ENCODE measurements at regions not wholly inside any gene's neighbourhood (a gene's known extent, or its start where the extent isn't known, plus 50 kb on each side); places are given as distances from the start of the nearest gene placed in this dataset.
"Not testable (repeated sequence)": the region's sequence is repeated elsewhere in the genome, so short reads cannot be mapped to it uniquely, and the experiment has no call there.

- no peak for DNase-seq
These were observed 551.1 kb upstream of the LRFN5 start for GRCh38 chr14:41055589-41055988.

DNA sequence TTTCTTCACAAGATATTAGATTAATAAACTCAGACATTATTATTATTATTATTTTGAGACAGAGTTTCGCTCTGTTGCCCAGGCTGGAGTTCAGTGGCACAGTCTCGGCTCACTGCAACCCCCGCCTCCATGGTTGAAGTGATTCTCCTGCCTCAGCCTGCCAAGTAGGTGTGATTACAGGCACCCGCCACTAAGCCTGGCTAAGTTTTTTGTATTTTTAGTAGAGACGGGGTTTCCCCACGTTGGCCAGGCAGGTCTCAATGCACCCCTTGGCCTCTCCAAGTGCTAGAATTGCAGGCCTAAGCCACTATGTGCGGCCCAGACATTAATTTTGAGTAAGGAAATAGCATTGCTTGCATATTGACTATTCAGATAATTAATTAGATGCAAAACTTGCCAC is 554.9 kb upstream of the LRFN5 start:
- DNase-seq: no peak

- no peak for DNase-seq
These were observed 558.9 kb upstream of the LRFN5 start for GRCh38 chr14:41047763-41048162.

GRCh38 chr14:41037388-41037787 is 569.3 kb upstream of the LRFN5 start:
- no peak for DNase-seq

DNA sequence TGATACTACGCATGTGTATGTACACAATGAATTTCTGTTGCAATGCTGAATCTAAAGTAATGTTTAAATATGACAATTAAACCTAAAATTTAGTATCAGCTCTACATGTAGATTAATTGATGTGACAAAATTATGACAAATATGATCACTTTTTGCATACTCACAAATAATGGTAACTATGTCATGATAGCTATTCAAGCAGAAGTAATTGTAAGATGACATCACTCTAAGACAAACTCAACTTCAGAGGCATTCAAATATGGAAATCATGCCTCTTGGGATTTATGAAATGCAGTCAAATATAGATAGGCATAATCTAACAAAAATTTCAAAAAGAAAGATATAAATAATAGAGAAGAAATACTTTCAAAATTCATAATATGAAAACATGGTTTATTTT is 571.7 kb upstream of the LRFN5 start:
- no peak for DNase-seq

- DNase-seq: no peak
These were observed 583.7 kb upstream of the LRFN5 start for GRCh38 chr14:41022932-41023331.

GRCh38 chr14:41016213-41016612 is 590.5 kb upstream of the LRFN5 start:
- no peak for DNase-seq

DNA sequence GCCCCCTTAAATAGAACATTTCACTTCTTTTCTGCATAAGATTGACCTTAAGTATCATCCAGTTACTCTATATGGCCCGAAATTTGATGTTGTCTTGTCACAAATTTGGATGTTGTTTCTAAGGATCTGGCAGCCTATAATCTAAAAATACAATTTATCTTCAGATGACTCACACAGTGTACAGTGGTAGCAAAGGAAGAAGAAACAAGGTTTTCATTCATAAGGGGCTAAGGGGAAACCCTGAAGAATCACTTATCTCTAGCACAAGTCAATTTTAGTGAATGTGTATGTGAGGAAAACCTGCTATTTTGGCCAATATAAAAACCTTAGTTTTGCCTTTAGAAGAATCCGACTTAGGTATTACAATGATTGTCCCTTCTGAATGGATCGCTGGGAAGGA is 606.3 kb upstream of the LRFN5 start:
- no peak for DNase-seq

- no peak for DNase-seq
These were observed 617.4 kb upstream of the LRFN5 start for GRCh38 chr14:40989260-40989659.

GRCh38 chr14:40987481-40987880 is 619.2 kb upstream of the LRFN5 start:
- no peak for DNase-seq

DNA sequence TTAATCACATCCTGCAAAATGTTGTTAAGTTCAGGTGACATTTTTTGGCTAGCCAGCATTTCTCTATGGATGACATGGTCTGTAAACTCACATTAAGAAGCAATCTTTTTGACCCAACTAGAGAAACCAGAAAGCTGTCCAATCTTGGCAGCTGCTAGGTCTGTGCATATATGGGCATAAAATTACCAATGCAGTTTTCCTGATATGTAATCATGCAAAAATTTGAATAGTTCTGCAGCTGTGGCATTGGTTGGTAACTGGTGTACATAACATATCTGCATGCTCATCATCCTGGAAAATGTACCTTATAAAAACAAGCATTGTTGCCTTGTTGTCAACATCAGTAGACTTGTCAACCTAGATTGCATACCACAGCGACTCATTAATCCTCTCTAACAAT is 620.0 kb upstream of the LRFN5 start:
- DNase-seq: no peak

DNA sequence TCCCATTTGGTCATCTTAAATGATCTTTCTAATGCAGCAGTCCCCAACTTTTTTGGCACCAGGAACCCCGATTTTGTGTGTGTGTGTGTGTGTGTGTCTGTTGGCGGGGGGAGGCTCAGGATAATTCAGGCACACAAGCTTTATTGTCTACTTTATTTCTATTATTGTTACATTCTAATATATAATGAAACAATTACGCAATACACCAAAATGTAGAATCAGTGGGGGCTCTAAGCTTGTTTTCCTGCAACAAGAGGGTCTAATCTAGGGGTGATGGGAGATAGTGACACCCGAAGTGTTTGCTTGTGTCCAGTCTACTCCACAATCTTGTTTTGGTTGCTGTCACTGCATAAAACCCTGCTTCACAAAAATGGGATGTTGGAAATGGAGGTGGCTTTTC is 621.1 kb upstream of the LRFN5 start:
- no peak for DNase-seq

- DNase-seq: no peak
These were observed 623.1 kb upstream of the LRFN5 start for GRCh38 chr14:40983604-40984003.

- no peak for DNase-seq
These were observed 625.4 kb upstream of the LRFN5 start for GRCh38 chr14:40981247-40981646.

DNA sequence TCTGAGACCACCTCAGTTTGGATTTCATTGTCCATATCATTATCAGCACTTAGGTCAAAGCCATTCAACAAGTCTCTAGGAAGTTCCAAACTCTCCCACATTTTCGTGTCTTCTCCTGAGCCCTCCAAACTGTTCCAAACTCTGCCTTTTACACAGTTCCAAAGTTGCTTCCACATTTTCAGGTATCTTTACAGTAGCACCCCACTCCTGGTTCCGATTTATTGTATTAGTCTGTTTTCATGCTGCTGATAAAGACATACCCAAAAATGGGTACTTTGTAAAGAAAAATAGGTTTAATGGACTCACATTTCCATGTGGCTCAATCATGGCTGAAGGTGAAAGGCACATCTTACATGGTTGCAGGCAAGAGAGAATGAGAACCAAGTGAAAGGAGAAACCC is 646.4 kb upstream of the LRFN5 start:
- DNase-seq: not testable (repeated sequence)

DNA sequence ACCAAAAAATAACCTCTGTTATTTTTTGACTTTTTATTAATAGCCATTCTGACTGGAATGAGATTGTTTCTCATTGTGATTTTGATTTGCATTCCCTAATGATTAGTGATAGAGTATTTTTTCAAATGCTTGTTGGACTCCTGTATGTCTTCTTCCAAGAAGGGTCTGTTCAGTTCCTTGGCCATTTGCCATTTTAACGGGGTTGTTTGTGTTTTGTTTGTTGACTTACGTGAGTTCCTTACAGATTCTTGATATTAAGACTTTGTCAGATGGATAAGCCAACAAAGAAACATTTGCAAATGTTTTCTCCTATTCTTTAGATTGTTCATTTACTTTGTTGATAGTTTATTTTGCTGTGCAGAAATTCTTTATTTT is 651.6 kb upstream of the LRFN5 start:
- DNase-seq: no peak

DNA sequence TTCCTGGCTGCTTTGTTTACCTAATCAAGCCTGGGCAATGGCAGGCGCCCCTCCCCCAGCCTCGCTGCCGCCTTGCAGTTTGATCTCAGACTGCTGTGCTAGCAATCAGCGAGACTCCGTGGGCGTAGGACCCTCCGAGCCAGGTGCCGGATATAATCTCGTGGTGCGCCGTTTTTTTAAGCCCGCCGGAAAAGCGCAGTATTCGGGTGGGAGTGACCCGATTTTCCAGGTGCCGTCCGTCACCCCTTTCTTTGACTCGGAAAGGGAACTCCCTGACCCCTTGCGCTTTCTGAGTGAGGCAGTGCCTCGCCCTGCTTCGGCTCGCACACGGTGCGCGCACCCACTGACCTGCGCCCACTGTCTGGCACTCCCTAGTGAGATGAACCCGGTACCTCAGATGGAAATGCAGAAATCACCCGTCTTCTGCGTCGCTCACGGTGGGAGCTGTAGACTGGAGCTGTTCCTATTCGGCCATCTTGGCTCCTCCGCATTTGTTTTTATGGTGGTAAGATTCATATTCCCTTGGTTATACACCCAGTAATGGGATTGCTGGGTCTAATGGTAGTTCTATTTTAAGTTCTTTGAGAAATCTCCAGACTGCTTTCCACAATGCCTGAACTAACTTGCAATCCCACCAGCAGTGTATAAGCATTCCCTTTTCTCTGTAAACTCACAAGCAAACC is 652.1 kb upstream of the LRFN5 start:
- not testable (repeated sequence) for DNase-seq

DNA sequence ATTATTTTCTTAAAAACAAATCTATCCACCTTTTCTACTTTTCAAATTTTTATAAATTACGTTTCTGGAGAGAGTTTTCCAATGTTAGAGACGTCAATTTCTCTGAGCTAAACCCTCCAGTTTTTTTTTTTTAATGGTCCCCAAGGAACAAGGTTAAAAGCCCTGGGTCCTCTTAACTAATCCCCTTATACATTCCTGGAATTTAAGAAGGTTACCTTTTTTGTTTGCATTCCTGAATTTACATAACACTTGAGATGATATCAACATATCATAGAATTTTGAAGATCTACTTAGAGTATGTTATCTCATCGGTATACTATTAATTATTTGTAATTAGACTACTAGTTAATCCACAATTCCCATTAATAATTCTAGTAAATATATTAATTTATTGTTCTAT is 662.2 kb upstream of the LRFN5 start:
- no peak for DNase-seq

DNA sequence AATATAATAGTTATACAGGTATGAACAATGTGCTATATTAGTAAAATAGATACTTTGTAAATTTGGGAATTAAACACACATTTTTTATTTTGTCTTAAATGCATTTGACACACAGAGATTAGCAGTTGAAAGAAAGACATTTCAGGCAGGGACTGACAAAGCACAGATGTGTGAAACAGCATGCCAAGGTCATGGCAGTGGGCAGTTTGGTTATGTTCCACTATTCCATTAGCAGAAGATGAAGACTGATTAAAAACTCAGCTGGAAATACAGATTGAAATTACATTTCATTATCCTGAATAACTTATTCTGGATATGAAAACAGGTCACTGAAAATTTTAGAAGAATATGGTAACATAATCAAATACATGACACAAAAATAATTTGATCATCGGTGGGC is 669.8 kb upstream of the LRFN5 start:
- DNase-seq: no peak

DNA sequence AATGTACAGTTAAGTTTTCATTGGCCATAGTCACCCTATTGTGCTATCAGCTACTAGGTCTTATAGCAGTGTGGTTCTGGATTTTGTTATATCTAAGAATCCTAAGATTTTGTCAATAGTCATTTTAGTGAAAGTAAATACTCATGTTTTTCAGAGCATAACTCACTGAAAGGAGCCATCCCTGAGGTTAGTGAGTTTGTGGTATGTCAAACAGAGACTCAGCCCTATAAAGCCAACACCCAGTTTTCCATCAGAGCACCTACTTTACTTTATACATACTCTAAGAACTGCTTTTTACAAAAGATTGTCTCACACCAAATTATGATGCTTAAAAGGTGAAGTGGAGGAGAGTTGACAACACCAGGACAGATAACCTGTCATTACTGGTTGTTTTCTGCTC is 686.3 kb upstream of the LRFN5 start:
- no peak for DNase-seq

DNA sequence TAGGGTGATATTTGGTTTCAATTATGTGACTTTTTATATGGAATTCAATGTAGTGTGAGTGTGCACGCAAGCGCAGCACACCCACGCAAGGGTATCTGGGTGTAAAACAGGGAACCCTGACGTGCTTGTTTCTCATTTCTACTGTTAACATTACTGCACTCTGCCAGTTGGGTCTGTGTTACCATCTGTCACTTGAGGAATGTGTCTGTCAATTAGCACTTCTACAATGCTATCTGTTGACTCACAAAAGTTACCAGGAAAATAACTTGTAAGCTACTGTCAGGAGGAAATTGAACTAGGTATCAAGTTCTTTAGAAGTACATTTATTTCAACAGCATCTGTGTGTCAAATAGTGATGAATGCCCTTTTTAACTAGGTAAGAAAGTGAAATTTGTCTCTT is 695.5 kb upstream of the LRFN5 start:
- DNase-seq: no peak

DNA sequence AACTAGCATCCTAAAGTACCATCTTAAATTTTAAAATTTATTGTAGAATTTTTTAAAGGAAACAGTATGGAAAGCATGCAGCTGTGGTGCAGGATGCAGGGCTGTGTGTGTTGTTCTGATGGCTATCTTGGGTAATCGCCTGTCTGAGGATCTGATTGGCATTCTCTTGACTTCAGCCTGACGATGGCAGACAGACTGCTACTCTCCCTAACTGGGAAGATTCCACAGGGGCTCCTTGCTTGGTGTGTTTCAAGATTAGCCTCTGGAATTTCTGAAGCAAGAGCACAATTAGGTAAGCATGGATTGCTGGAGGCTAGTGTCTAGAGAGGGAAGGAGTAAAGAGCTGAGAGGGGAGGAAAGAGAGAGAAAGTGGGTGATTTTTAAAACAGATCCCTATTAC is 696.8 kb upstream of the LRFN5 start:
- DNase-seq: no peak

DNA sequence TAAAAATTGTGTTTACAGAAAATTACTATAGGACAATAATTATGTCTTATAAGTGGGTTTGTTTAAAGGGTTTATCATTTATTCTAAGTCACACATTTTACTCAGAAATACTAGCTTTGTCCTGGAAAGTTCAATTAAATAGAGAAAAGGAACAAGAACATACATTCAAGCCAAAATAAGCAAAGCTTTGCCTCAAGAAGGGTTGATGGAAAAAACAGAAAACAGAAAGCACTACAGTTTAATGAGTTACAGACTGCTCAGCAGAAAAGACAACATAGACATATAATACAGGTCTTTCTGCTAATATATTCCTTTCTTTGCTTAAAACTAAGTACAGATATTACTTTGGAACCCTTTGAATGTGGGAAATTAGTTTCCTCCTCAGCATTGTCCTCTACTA is 703.0 kb upstream of the LRFN5 start:
- no peak for DNase-seq

GRCh38 chr14:40899435-40899834 is 707.2 kb upstream of the LRFN5 start:
- no peak for DNase-seq

- DNase-seq: no peak
These were observed 711.8 kb upstream of the LRFN5 start for GRCh38 chr14:40894846-40895245.

DNA sequence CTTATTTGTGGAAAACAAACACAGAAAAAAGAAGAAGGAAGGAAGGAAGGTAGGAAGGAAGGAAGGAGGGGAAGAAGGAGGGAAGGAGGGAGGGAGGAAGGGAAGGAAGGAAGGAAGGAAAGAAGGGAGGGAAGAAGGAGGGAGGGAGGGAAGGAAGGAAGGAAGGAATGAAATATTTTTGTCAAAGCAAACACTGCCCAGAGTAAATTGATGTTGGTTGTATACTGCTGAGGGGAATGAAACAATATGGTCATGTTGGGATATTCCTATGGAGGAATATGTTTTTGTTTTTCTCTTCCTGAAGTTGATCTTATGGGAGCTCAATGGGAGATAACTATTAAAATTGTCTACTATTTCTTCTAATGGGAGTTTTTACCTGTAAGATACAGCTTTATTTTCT is 717.5 kb upstream of the LRFN5 start:
- no peak for DNase-seq

Measured in suppressor macrophage treated with lipopolysaccharide for 1 hour (primary cell).